Tibial artery (tissue), 4 donors: ENCODE measurements at regions not wholly inside any gene's neighbourhood (a gene's known extent, or its start where the extent isn't known, plus 50 kb on each side); places are given as distances from the start of the nearest gene placed in this dataset.

Source experiments
- DNase-seq, 2 donors: peaks; one replicate each; pipeline ENCODE4 v3.0.0-alpha.2; 2019
- H3K27ac ChIP-seq, 2 donors: fragments of 200-600 bp; sonication (generic) in 1 of 2; 1 replicate in 1 of 2; 2 replicates in 1 of 2; pipeline ENCODE4 v1.5.1; 2018 to 2019; ENCODE audit warnings: mild to moderate bottlenecking in 1 of 2
- H3K27me3 ChIP-seq, 2 donors: fragments of 200-600 bp; sonication (generic) in 1 of 2; one replicate each; pipeline versions ENCODE4 v1.5.1 to v1.6.0; 2016 to 2019
- H3K36me3 ChIP-seq, 3 donors: fragments of 200-600 bp; sonication (generic) in 2 of 3; one replicate each; pipeline ENCODE4 v1.5.1; 2016 to 2019; ENCODE audit warnings: mild to moderate bottlenecking in 2 of 3
- H3K4me1 ChIP-seq, 4 donors: fragments of 200-600 bp; sonication (generic) in 2 of 4; 1 replicate in 3 of 4; 2 replicates in 1 of 4; pipeline ENCODE4 v1.5.1; 2016 to 2019
- H3K4me3 ChIP-seq, 2 donors: fragments of 200-600 bp; sonication (generic) in 1 of 2; 1 replicate in 1 of 2; 2 replicates in 1 of 2; pipeline ENCODE4 v1.5.1; 2018 to 2019; ENCODE audit warnings: mild to moderate bottlenecking in 2 of 2
- H3K9me3 ChIP-seq, 3 donors: fragments of 200-600 bp; sonication (generic) in 1 of 3; one replicate each; pipeline ENCODE4 v1.5.1; 2016 to 2019
- intact Hi-C: fragments of 100-400 bp; cut with DNase I; formaldehyde crosslinking; loops from one replicate; pipeline ENCODE4 v1.15.0; 2023; ENCODE audit warnings: low total_unique reads
- TF ChIP-seq, protein P1 (sequence below), 2 experiments: fragments of 200-600 bp in 1 of 2; fragments of 450-650 bp in 1 of 2; IDR thresholded peaks; one replicate each; pipeline ENCODE4 v1.5.1; 2017 to 2019; ENCODE audit warnings: antibody characterized with exemption in 2 of 2, mild to moderate bottlenecking in 1 of 2, moderate library complexity in 1 of 2

DNA sequence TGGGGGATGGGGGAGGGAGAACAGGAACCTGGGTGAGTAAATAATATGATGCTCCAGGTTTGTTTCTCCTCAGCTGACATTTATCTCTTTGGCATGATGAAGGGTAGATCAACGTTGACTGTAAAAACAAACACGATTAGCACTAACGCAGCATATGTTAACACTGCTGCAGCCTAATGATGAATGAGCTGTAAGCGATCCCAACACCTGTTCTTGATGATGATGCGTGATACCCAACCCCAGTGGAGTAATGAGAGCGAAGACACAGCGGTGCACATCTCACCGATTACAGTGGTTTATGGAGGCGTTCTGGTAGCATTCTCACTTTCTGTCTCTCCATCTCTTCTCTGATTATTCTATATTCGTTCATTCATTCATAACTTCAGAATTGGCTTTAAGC is 640.4 kb downstream of the USP25 start:
- H3K27me3 ChIP-seq, result no peaks in the 10 kb centered on the region
- no peak overlapping the region for H3K27ac ChIP-seq
- no peak overlapping the region for H3K4me3 ChIP-seq
- no peaks in the 10 kb centered on the region for H3K9me3 ChIP-seq
- intact Hi-C loops, result no loop called here
- no peaks in the 10 kb centered on the region for H3K4me1 ChIP-seq
- no peaks in the 10 kb centered on the region for H3K36me3 ChIP-seq
- no peak for DNase-seq
- TF ChIP-seq, protein P1, sequence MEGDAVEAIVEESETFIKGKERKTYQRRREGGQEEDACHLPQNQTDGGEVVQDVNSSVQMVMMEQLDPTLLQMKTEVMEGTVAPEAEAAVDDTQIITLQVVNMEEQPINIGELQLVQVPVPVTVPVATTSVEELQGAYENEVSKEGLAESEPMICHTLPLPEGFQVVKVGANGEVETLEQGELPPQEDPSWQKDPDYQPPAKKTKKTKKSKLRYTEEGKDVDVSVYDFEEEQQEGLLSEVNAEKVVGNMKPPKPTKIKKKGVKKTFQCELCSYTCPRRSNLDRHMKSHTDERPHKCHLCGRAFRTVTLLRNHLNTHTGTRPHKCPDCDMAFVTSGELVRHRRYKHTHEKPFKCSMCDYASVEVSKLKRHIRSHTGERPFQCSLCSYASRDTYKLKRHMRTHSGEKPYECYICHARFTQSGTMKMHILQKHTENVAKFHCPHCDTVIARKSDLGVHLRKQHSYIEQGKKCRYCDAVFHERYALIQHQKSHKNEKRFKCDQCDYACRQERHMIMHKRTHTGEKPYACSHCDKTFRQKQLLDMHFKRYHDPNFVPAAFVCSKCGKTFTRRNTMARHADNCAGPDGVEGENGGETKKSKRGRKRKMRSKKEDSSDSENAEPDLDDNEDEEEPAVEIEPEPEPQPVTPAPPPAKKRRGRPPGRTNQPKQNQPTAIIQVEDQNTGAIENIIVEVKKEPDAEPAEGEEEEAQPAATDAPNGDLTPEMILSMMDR (IDR thresholded peaks at IDR 0.05), result no peak

DNA sequence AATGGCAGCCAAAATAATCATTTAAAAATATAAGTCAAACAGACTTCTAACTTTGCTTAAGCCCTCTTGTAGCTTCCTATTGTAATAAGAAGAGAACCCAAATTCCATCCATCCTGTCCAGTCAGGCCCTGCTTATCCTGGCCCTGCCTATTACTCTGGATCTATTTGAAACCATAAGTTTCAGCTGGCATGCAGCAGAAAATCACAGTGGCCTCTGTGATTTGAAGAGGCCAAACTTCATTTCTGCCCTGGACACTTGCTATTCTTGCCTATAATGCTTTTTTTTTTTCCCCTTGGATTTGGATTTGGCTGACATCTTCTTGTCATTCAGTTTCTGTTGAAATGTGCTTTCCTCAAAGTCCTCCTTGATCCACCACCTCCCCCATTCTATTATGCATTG is 642.8 kb downstream of the USP25 start:
- Histone ChIP-seq H3K36me3 (no peaks in the 10 kb centered on the region), H3K27ac (no peak overlapping the region), H3K4me1 (peaks cover 0 to 16% (median 12%) of the 10 kb centered on the region in 4 donors), H3K9me3 (no peaks in the 10 kb centered on the region), H3K27me3 (no peaks in the 10 kb centered on the region), H3K4me3 (no peak overlapping the region)
- intact Hi-C loops, result no loop called here
- TF ChIP-seq, protein P1 (IDR thresholded peaks at IDR 0.05), result no peak
- no peak for DNase-seq

DNA sequence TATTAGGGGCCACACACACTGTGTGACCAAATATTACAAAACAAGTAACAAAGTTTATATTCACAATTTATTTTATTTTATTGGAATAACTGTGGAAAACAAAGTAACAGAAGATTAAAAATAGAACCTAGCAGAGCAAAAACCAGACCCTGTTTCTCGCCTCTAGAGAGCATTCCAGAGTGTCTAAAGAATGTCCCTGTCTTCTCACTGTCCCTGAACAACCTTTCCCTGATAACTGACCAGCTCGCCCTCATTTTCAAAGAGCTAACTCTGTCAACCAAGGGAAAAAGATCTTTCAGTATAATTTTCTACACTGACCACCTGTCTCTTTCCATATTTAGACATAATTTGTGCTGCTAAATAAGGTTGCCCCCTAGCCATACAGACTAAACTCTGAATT is 646.9 kb downstream of the USP25 start:
- no peaks in the 10 kb centered on the region for H3K36me3 ChIP-seq
- no peaks in the 10 kb centered on the region for H3K9me3 ChIP-seq
- peak overlapping the region; percentile 44 to 56 for H3K27ac ChIP-seq
- no peak for DNase-seq
- H3K27me3 ChIP-seq, result no peaks in the 10 kb centered on the region
- TF ChIP-seq, protein P1 (IDR thresholded peaks at IDR 0.05), result no peak
- no peak overlapping the region for H3K4me3 ChIP-seq
- intact Hi-C loops, result no loop called here
- peaks cover 0 to 36% (median 25%) of the 10 kb centered on the region in 4 donors for H3K4me1 ChIP-seq

DNA sequence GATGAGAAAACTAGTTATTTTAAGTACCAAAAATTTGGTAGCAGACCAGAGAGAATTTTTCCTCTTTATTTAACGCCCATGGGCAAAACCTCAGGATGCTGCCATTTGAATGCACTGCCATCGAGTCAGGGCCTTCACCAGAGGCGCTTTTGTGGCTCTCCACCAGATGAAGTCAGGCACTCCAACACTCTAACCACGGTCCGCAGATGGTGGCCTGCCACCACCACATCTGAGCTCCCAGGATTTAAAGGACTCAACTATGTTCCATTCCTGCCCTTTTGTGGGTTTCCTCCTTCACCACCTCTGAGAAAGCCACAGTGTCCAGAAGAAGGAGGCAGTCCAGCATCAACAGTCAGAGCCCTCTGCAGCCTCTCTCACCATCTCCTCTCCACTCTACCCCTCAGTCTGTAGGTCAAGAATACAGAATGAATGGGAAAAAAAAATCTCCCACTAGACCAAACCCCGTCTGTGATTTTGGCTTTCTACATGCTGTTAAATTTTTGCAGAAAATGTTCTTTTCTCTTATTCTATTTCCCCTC is 647.4 kb downstream of the USP25 start:
- Histone ChIP-seq H3K4me1 (peaks cover 0 to 36% (median 25%) of the 10 kb centered on the region in 4 donors), H3K36me3 (no peaks in the 10 kb centered on the region), H3K4me3 (no peak overlapping the region), H3K9me3 (no peaks in the 10 kb centered on the region), H3K27me3 (no peaks in the 10 kb centered on the region), H3K27ac (peak overlapping the region; percentile 44 to 56)
- DNase-seq, result no peak
- intact Hi-C loops, result no loop called here
- TF ChIP-seq, protein P1 (IDR thresholded peaks at IDR 0.05), result no peak

DNA sequence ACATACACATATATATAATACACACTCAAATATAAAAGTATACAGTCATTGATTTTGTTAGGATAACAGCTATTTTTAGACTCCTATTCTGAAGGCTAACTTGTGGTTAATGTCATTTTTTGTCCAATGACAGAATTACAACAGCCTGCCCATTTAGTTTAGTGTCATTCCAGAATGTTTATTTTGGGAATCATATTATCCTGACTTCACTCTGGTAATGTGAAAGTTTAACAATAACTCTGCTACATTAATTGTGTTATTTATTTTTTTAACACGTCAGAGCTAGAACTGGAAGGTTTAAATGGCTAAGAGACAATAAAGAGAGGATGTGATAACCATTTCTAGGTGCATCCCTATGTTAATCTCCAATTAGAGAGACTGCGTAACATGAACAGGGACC is 648.1 kb downstream of the USP25 start:
- H3K4me1 ChIP-seq, result peaks cover 0 to 36% (median 25%) of the 10 kb centered on the region in 4 donors
- H3K36me3 ChIP-seq, result no peaks in the 10 kb centered on the region
- H3K9me3 ChIP-seq, result no peaks in the 10 kb centered on the region
- DNase-seq, result no peak
- intact Hi-C loops, result no loop called here
- no peaks in the 10 kb centered on the region for H3K27me3 ChIP-seq
- peak overlapping the region; percentile 44 to 56 for H3K27ac ChIP-seq
- TF ChIP-seq, protein P1 (IDR thresholded peaks at IDR 0.05), result no peak
- H3K4me3 ChIP-seq, result no peak overlapping the region

DNA sequence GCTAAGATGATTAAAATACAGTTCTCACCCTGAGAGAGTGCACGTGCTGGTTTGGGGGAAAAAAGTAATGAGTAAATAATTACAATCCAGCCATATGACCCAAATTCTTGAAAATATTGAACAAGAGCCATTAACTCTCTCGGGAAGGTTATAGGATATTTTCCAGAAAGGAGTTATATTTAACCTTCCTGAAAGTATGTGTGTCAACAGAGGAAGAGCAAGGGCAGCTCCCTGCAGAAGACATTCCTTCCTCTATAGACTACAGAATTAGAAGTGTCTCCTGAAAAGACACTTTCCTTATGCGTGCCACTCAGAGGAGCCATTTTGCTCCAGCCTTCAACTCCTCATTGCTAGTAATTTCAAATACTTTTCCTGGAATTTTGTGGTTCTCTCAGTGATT is 648.7 kb downstream of the USP25 start:
- TF ChIP-seq, protein P1 (IDR thresholded peaks at IDR 0.05), result no peak
- intact Hi-C loops, result no loop called here
- Histone ChIP-seq H3K9me3 (no peaks in the 10 kb centered on the region), H3K36me3 (no peaks in the 10 kb centered on the region), H3K27me3 (no peaks in the 10 kb centered on the region), H3K4me1 (peaks cover 0 to 36% (median 25%) of the 10 kb centered on the region in 4 donors), H3K4me3 (no peak overlapping the region), H3K27ac (peak overlapping the region; percentile 44 to 56)
- no peak for DNase-seq
